ENCODE measurements at regions not wholly inside any gene's neighbourhood (a gene's known extent, or its start where the extent isn't known, plus 50 kb on each side); places are given as distances from the start of the nearest gene placed in this dataset.

- Mint-ChIP-seq H3K27ac (no peak overlapping the region), H3K9me3 (peaks cover 4% of the 10 kb centered on the region), H3K36me3 (ENCODE audit: low read depth) (no peaks in the 10 kb centered on the region), H3K27me3 (ENCODE audit: low read depth) (peaks cover 5% of the 10 kb centered on the region), H3K4me3 (no peak overlapping the region), H3K4me1 (peaks cover 46% of the 10 kb centered on the region)
- no peak for TF ChIP-seq CTCF (IDR thresholded peaks at IDR 0.05; ENCODE audit: unreplicated experiment in 3 of 3)
Observed at GRCh38 chr10:110396284-110396651, 91.5 kb upstream of the SMNDC1 start.

- TF ChIP-seq CTCF (IDR thresholded peaks at IDR 0.05; ENCODE audit: unreplicated experiment in 3 of 3), result no peak
- Mint-ChIP-seq H3K27ac (no peak overlapping the region), H3K4me3 (no peak overlapping the region), H3K36me3 (ENCODE audit: low read depth) (no peaks in the 10 kb centered on the region), H3K4me1 (peaks cover 38% of the 10 kb centered on the region), H3K27me3 (ENCODE audit: low read depth) (peaks cover 9% of the 10 kb centered on the region), H3K9me3 (peaks cover 4% of the 10 kb centered on the region)
Observed at GRCh38 chr10:110397856-110398255, 93.1 kb upstream of the SMNDC1 start.

- H3K27ac Mint-ChIP-seq, result peak overlapping the region; percentile 20 to 75 (median 63)
- H3K36me3 Mint-ChIP-seq (ENCODE audit: low read depth), result no peaks in the 10 kb centered on the region
- no peak for TF ChIP-seq CTCF (IDR thresholded peaks at IDR 0.05; ENCODE audit: unreplicated experiment in 3 of 3)
- H3K4me1 Mint-ChIP-seq, result peaks cover 31% of the 10 kb centered on the region
- H3K4me3 Mint-ChIP-seq, result no peak overlapping the region
- H3K27me3 Mint-ChIP-seq (ENCODE audit: low read depth), result peaks cover 11% of the 10 kb centered on the region
- H3K9me3 Mint-ChIP-seq, result peaks cover 4% of the 10 kb centered on the region
Observed at GRCh38 chr10:110398419-110399105, 93.8 kb upstream of the SMNDC1 start.

GRCh38 chr10:110399106-110399964, 94.6 kb upstream of the SMNDC1 start:
- H3K27me3 Mint-ChIP-seq (ENCODE audit: low read depth), result peaks cover 12% of the 10 kb centered on the region
- no peak overlapping the region for H3K4me3 Mint-ChIP-seq
- H3K36me3 Mint-ChIP-seq (ENCODE audit: low read depth), result no peaks in the 10 kb centered on the region

More at GRCh38 chr10:110399106-110399964, 94.6 kb upstream of the SMNDC1 start:
- peaks cover 4% of the 10 kb centered on the region for H3K9me3 Mint-ChIP-seq
- TF ChIP-seq CTCF (IDR thresholded peaks at IDR 0.05; ENCODE audit: unreplicated experiment in 3 of 3), result no peak
- H3K4me1 Mint-ChIP-seq, result peaks cover 25% of the 10 kb centered on the region
- peak overlapping the region; percentile 20 to 75 (median 63) for H3K27ac Mint-ChIP-seq

Data from nephron (organoid).